ENCODE measurements at regions not wholly inside any gene's neighbourhood (a gene's known extent, or its start where the extent isn't known, plus 50 kb on each side); places are given as distances from the start of the nearest gene placed in this dataset.

DNA sequence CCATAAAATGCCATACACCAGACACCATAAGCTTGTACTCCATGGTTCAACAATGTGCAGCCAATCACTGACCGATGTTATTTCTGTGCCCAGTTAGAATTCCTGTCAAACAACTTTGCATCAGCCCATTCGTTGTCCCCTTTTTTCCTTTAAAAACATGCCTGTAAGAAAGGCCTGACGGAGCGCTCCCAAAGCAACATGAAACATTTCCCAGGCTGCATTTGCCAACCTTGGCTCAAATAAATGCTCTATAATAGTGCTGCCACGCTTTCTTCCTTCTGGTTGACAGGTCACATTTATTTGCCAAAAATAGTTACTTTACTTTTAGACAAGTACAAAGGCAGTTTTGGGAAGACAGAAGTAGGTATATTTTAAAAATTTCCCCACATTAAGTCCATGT lies 735.6 kb upstream of the PTPRD start:
- Histone ChIP-seq H3K4me3 (ENCODE audit: low read depth, low read length) (no peak overlapping the region), H3K27me3 (ENCODE audit: control insufficient read depth, insufficient read depth, low read length) (no peaks in the 10 kb centered on the region), H3K36me3 (ENCODE audit: control insufficient read depth, insufficient read depth, low read length) (no peaks in the 10 kb centered on the region), H3K9me3 (ENCODE audit: control insufficient read depth, insufficient read depth, low read depth, low read length) (no peaks in the 10 kb centered on the region), H3K27ac (ENCODE audit: low read depth, low read length) (no peak overlapping the region), H3K4me1 (ENCODE audit: control insufficient read depth, insufficient read depth, low read length) (0 out of 2 replicates have a peak, but pooled peaks cover 6% of the 10 kb centered on the region), H3K9ac (ENCODE audit: low read length) (no peak overlapping the region)

DNA sequence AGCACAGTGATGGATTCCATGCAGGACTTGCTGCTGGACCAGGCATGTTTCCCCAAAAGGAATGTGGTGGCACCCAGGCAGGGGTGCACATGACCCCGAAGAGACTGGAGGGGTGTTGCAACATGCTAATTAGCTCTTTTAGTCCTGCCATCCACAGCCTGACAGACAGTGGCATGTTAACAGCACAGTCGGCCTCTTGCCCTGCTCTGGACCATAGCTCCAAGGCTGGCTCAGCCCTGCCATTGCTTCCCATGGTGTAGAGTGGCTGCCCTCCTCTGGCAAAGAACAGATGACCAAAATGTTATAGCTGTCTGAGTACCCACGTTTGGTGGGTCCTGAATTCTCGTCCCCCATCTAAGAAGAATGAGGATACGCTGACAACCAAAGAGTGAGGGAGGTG lies 736.4 kb upstream of the PTPRD start:
- Histone ChIP-seq H3K36me3 (ENCODE audit: control insufficient read depth, insufficient read depth, low read length) (no peaks in the 10 kb centered on the region), H3K9ac (ENCODE audit: low read length) (no peak overlapping the region), H3K27me3 (ENCODE audit: control insufficient read depth, insufficient read depth, low read length) (no peaks in the 10 kb centered on the region), H3K4me1 (ENCODE audit: control insufficient read depth, insufficient read depth, low read length) (0 out of 2 replicates have a peak, but pooled peaks cover 6% of the 10 kb centered on the region), H3K27ac (ENCODE audit: low read depth, low read length) (no peak overlapping the region), H3K9me3 (ENCODE audit: control insufficient read depth, insufficient read depth, low read depth, low read length) (no peaks in the 10 kb centered on the region), H3K4me3 (ENCODE audit: low read depth, low read length) (no peak overlapping the region)

DNA sequence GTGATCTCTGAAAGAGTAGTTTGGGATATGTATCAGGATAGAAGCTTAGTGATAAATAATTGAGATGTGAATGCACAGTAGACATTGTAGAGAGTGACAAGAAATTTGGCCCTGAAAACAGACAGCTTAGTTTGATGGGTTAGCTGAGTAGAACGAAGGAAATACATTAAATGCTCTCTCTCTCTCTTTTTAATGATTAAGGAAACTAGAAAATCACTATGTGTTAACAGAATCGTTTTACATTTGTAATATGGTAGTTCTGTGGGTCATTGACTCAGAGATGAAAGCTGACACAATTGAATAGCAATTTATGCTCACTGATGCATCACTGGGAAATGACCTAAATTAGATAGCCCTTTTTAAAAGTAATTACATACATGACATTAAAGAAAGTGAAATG lies 739.8 kb upstream of the PTPRD start:
- Histone ChIP-seq H3K4me3 (ENCODE audit: low read depth, low read length) (no peak overlapping the region), H3K27me3 (ENCODE audit: control insufficient read depth, insufficient read depth, low read length) (no peaks in the 10 kb centered on the region), H3K9ac (ENCODE audit: low read length) (no peak overlapping the region), H3K9me3 (ENCODE audit: control insufficient read depth, insufficient read depth, low read depth, low read length) (no peaks in the 10 kb centered on the region), H3K4me1 (ENCODE audit: control insufficient read depth, insufficient read depth, low read length) (0 out of 2 replicates have a peak, but pooled peaks cover 6% of the 10 kb centered on the region), H3K27ac (ENCODE audit: low read depth, low read length) (no peak overlapping the region), H3K36me3 (ENCODE audit: control insufficient read depth, insufficient read depth, low read length) (no peaks in the 10 kb centered on the region)

DNA sequence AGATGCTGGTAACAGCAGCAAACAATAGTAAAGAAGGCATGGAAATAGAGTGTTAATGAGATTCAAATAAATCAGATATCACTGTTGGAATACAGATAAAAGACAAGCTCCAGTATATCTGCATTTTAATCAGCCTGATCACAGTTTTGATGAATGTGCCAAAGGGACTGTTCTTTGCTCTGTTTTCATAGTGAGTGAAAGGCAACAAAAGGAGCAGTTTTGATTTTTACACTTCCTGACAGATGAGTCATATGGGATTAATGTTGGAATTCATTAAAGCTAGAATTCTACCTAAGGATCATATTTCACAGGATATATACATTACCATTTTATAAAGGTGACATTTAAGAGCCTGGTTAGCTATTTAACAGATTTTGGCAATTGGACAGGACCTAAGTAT lies 743.3 kb upstream of the PTPRD start:
- no peak overlapping the region for H3K4me3 ChIP-seq (ENCODE audit: low read depth, low read length)
- H3K27ac ChIP-seq (ENCODE audit: low read depth, low read length) = no peak overlapping the region
- no peaks in the 10 kb centered on the region for H3K27me3 ChIP-seq (ENCODE audit: control insufficient read depth, insufficient read depth, low read length)
- no peak overlapping the region for H3K9ac ChIP-seq (ENCODE audit: low read length)
- no peaks in the 10 kb centered on the region for H3K36me3 ChIP-seq (ENCODE audit: control insufficient read depth, insufficient read depth, low read length)
- H3K4me1 ChIP-seq (ENCODE audit: control insufficient read depth, insufficient read depth, low read length) = no peaks in the 10 kb centered on the region
- no peaks in the 10 kb centered on the region for H3K9me3 ChIP-seq (ENCODE audit: control insufficient read depth, insufficient read depth, low read depth, low read length)

DNA sequence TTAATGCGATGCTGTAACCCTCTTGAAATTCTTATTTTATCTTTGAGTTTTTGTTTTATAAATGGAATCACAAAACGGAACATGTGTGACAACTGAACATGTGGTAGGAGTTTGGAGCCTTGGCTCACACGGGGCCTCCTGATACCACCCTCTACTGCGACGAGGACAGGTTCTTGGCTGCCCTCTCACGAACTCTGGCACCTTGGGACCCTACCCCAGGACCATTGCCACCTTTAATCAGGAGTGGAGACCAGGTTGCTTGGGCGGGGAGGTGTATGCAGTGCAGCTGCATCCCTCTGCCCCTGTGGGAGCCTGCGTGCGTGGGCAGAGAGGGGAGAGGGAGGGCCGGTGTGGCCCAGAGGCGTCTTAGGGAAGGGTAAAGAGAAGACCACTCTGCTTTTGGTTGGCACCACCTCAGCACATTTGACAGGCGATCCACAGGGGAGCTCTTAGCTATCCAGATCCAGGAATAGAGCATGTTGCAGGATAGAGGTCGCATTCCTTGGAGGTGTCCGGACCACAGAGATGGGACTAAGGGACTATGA lies 753.9 kb upstream of the PTPRD start:
- Histone ChIP-seq H3K4me1 (ENCODE audit: control insufficient read depth, insufficient read depth, low read length) (no peaks in the 10 kb centered on the region), H3K9ac (ENCODE audit: low read length) (no peak overlapping the region), H3K4me3 (ENCODE audit: low read depth, low read length) (no peak overlapping the region), H3K27me3 (ENCODE audit: control insufficient read depth, insufficient read depth, low read length) (no peaks in the 10 kb centered on the region), H3K36me3 (ENCODE audit: control insufficient read depth, insufficient read depth, low read length) (no peaks in the 10 kb centered on the region), H3K9me3 (ENCODE audit: control insufficient read depth, insufficient read depth, low read depth, low read length) (no peaks in the 10 kb centered on the region), H3K27ac (ENCODE audit: low read depth, low read length) (no peak overlapping the region)

DNA sequence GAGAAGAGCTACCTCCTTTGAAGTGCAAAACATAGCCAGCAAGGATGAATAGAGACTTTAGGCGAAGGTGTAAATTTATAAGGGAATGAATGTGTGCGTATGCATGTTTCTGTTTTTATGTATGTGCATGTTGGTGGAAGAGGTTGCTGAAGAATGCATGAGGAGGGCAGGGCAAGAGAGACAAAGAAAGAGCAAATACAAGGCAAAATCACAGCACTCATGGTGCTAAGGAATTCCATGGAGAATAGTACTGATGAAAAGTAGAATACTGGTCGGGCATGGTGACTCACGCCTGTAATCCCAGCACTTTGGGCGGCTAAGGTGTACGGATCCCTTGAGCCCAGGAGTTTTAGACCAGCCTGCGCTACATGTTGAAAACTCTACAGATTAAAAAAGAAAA lies 762.1 kb upstream of the PTPRD start:
- peaks cover 8% of the 10 kb centered on the region for H3K4me1 ChIP-seq (ENCODE audit: control insufficient read depth, insufficient read depth, low read length)
- H3K27me3 ChIP-seq (ENCODE audit: control insufficient read depth, insufficient read depth, low read length) = no peaks in the 10 kb centered on the region
- no peak overlapping the region for H3K4me3 ChIP-seq (ENCODE audit: low read depth, low read length)
- no peaks in the 10 kb centered on the region for H3K36me3 ChIP-seq (ENCODE audit: control insufficient read depth, insufficient read depth, low read length)
- no peak overlapping the region for H3K27ac ChIP-seq (ENCODE audit: low read depth, low read length)
- H3K9me3 ChIP-seq (ENCODE audit: control insufficient read depth, insufficient read depth, low read depth, low read length) = no peaks in the 10 kb centered on the region
- H3K9ac ChIP-seq (ENCODE audit: low read length) = no peak overlapping the region

DNA sequence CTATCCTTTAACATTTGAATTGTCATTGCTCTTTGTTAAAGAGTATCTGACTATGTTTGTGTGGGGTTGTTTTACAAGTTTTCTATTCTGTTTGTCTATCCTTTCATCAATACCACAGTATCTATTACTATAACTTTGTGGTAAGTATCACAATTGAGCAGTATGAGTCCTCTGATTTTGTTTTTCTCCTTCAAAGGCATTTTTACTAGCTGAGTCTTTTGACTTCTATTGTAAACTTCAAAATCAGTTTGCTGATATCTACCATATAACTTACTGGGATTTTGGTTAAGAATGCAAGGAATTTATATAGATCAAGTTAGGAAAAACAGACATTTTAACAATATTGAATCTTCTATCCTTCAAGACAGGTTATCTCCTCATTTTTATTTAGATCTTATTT lies 789.8 kb upstream of the PTPRD start:
- no peak overlapping the region for H3K9ac ChIP-seq (ENCODE audit: low read length)
- H3K4me3 ChIP-seq (ENCODE audit: low read depth, low read length) = no peak overlapping the region
- H3K9me3 ChIP-seq (ENCODE audit: control insufficient read depth, insufficient read depth, low read depth, low read length) = peaks cover 12% of the 10 kb centered on the region; the same call in 1 of the 2 replicates
- no peaks in the 10 kb centered on the region for H3K4me1 ChIP-seq (ENCODE audit: control insufficient read depth, insufficient read depth, low read length)
- no peaks in the 10 kb centered on the region for H3K27me3 ChIP-seq (ENCODE audit: control insufficient read depth, insufficient read depth, low read length)
- H3K36me3 ChIP-seq (ENCODE audit: control insufficient read depth, insufficient read depth, low read length) = no peaks in the 10 kb centered on the region
- H3K27ac ChIP-seq (ENCODE audit: low read depth, low read length) = no peak overlapping the region

DNA sequence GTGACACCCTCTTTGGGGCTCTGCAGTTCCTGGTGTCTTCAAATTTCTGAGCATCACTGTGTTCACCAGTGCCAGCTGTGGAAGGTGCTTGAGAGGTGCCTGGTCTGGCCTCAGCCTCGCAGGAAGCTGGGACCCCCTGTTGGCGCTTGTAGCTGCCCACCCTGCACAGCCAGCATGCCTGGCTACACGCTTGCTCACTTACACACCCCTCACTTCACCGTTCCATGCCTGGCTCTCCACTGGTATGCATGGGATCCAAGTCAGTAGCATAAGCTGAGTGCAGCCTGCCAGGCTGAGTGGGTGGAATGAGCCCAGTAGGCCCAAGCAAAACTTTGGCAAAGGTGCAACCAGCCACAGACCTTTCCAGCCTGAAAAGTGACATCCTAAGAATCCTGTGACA lies 801.4 kb upstream of the PTPRD start:
- H3K4me3 ChIP-seq (ENCODE audit: low read depth, low read length) = no peak overlapping the region
- H3K27me3 ChIP-seq (ENCODE audit: control insufficient read depth, insufficient read depth, low read length) = no peaks in the 10 kb centered on the region
- no peaks in the 10 kb centered on the region for H3K9me3 ChIP-seq (ENCODE audit: control insufficient read depth, insufficient read depth, low read depth, low read length)
- no peak overlapping the region for H3K9ac ChIP-seq (ENCODE audit: low read length)
- no peaks in the 10 kb centered on the region for H3K36me3 ChIP-seq (ENCODE audit: control insufficient read depth, insufficient read depth, low read length)
- H3K4me1 ChIP-seq (ENCODE audit: control insufficient read depth, insufficient read depth, low read length) = no peaks in the 10 kb centered on the region
- no peak overlapping the region for H3K27ac ChIP-seq (ENCODE audit: low read depth, low read length)

DNA sequence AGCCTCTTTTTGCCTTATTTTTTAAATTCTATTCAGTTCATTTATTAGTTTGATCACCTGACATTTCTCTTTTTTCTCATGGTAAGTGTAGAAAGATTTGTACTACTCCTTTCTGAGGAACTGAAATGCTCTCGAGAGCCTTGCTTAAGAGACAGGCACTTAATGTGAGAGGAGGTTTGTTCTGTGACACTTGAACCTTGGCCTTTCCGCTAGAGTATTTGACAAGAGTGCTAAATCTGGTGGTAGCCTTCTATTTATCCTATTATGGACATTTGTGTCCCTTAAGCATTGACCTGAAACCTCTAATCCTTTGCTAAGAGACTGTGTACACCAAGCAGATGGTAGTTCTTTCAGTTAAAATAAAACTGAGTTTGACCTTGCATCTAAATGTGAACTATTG lies 805.0 kb upstream of the PTPRD start:
- H3K9ac ChIP-seq (ENCODE audit: low read length) = no peak overlapping the region
- no peaks in the 10 kb centered on the region for H3K27me3 ChIP-seq (ENCODE audit: control insufficient read depth, insufficient read depth, low read length)
- no peak overlapping the region for H3K27ac ChIP-seq (ENCODE audit: low read depth, low read length)
- no peaks in the 10 kb centered on the region for H3K4me1 ChIP-seq (ENCODE audit: control insufficient read depth, insufficient read depth, low read length)
- no peaks in the 10 kb centered on the region for H3K9me3 ChIP-seq (ENCODE audit: control insufficient read depth, insufficient read depth, low read depth, low read length)
- H3K4me3 ChIP-seq (ENCODE audit: low read depth, low read length) = no peak overlapping the region
- H3K36me3 ChIP-seq (ENCODE audit: control insufficient read depth, insufficient read depth, low read length) = no peaks in the 10 kb centered on the region

DNA sequence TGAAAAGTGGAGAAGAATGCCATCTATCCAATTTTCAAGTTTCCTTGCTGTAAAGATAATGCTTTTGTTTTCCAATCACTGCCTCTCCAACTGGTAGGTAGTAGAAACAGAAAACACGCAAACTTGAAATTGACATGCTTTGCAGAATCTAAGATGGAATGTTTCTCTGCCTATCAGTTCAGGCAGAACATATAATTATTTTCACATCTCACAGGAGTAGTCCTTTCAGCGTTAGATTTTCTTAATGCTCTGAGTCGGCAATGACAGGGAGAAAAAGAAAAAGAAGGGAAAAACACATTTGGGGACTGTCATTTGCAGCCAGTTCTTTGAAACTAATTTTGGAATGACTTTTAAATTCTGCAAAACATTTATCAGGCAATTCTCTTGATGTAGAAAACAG lies 818.7 kb upstream of the PTPRD start:
- Histone ChIP-seq H3K36me3 (ENCODE audit: control insufficient read depth, insufficient read depth, low read length) (no peaks in the 10 kb centered on the region), H3K9ac (ENCODE audit: low read length) (no peak overlapping the region), H3K9me3 (ENCODE audit: control insufficient read depth, insufficient read depth, low read depth, low read length) (no peaks in the 10 kb centered on the region), H3K27ac (ENCODE audit: low read depth, low read length) (no peak overlapping the region), H3K27me3 (ENCODE audit: control insufficient read depth, insufficient read depth, low read length) (no peaks in the 10 kb centered on the region), H3K4me3 (ENCODE audit: low read depth, low read length) (no peak overlapping the region), H3K4me1 (ENCODE audit: control insufficient read depth, insufficient read depth, low read length) (no peaks in the 10 kb centered on the region)

DNA sequence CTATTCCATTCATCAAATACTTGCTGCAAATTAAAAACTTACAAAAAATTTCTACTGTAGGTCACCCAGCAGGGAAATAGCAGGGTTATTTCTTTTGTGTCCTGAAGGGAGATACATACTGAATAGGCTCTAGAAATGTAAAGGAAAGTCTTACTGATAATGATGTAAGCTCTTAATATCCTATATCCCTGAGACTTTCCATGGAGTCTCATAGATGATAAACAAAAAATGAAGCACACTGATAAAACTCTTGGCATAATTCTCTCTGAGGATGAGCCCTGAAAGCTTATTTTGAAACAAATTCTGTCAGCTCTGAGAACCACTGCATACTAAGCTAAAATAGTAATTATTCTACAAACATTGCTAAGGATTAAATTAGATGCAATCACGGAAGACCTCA lies 819.6 kb upstream of the PTPRD start:
- H3K4me3 ChIP-seq (ENCODE audit: low read depth, low read length) = no peak overlapping the region
- no peak overlapping the region for H3K27ac ChIP-seq (ENCODE audit: low read depth, low read length)
- no peaks in the 10 kb centered on the region for H3K4me1 ChIP-seq (ENCODE audit: control insufficient read depth, insufficient read depth, low read length)
- H3K9ac ChIP-seq (ENCODE audit: low read length) = no peak overlapping the region
- no peaks in the 10 kb centered on the region for H3K27me3 ChIP-seq (ENCODE audit: control insufficient read depth, insufficient read depth, low read length)
- no peaks in the 10 kb centered on the region for H3K9me3 ChIP-seq (ENCODE audit: control insufficient read depth, insufficient read depth, low read depth, low read length)
- H3K36me3 ChIP-seq (ENCODE audit: control insufficient read depth, insufficient read depth, low read length) = no peaks in the 10 kb centered on the region

DNA sequence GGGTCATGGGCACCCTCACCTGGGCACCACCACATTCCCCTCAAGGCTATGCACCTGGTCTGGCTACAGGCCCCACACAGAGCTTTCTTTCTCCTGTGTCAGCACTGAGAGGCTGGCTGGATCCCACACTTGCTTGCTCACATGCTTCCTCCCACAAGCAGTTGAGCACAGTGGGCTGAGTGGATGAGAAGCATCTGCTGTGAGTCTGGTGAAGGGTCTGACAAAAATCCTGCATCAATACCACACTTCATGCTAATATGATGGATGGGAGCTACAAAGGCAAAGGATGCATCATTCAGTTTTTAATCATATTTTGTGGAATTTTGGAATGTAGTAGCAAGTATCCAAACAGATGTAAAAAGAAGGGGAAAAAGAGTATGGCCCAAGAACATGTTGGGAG lies 830.8 kb upstream of the PTPRD start:
- H3K27me3 ChIP-seq (ENCODE audit: control insufficient read depth, insufficient read depth, low read length) = no peaks in the 10 kb centered on the region
- no peak overlapping the region for H3K27ac ChIP-seq (ENCODE audit: low read depth, low read length)
- H3K9me3 ChIP-seq (ENCODE audit: control insufficient read depth, insufficient read depth, low read depth, low read length) = no peaks in the 10 kb centered on the region
- no peak overlapping the region for H3K9ac ChIP-seq (ENCODE audit: low read length)
- H3K4me3 ChIP-seq (ENCODE audit: low read depth, low read length) = no peak overlapping the region
- H3K4me1 ChIP-seq (ENCODE audit: control insufficient read depth, insufficient read depth, low read length) = no peaks in the 10 kb centered on the region
- no peaks in the 10 kb centered on the region for H3K36me3 ChIP-seq (ENCODE audit: control insufficient read depth, insufficient read depth, low read length)
